Keratinocyte (primary cell): ENCODE measurements at regions not wholly inside any gene's neighbourhood (a gene's known extent, or its start where the extent isn't known, plus 50 kb on each side); places are given as distances from the start of the nearest gene placed in this dataset.

Experiments
- DNase-seq: peaks from one replicate; pipeline ENCODE4 v3.0.0-alpha.2; 2011; ENCODE audit warnings: low read depth, missing footprints, low spot score
- FAIRE-seq: peaks from 2 replicates; lab custom pipeline; 2011; peaks lifted over from hg19 to GRCh38; lab: Jason Lieb, UNC
- H2AFZ ChIP-seq: 2 replicates; pipeline ENCODE4 v1.6.0; 2012; ENCODE audit warnings: low read length, control low read depth, inconsistent platforms; ENCODE audit not compliant: control insufficient read depth
- H3K27ac ChIP-seq: 2 replicates; pipeline ENCODE4 v1.5.1; 2011; ENCODE audit warnings: low read length; ENCODE audit not compliant: control insufficient read depth, insufficient read depth
- H3K27me3 ChIP-seq: 3 replicates; pipeline ENCODE4 v1.6.0; 2011; ENCODE audit warnings: low read length; ENCODE audit not compliant: control insufficient read depth, insufficient read depth; ENCODE audit errors: extremely low read depth
- H3K36me3 ChIP-seq, 2 experiments: 2 replicates in 1 of 2; 3 replicates in 1 of 2; pipeline ENCODE4 v1.5.1; 2011; ENCODE audit warnings: low read length in 2 of 2, mild to moderate bottlenecking in 1 of 2; ENCODE audit not compliant: control insufficient read depth in 2 of 2, insufficient read depth in 2 of 2; ENCODE audit errors: extremely low read depth in 1 of 2
- H3K4me1 ChIP-seq: 3 replicates; pipeline ENCODE4 v1.5.1; 2011; ENCODE audit warnings: low read length; ENCODE audit not compliant: control insufficient read depth, insufficient read depth; ENCODE audit errors: extremely low read depth
- H3K4me2 ChIP-seq: 3 replicates; pipeline ENCODE4 v1.6.0; 2011; ENCODE audit warnings: low read depth, low read length; ENCODE audit not compliant: control insufficient read depth, insufficient read depth; ENCODE audit errors: extremely low read depth
- H3K4me3 ChIP-seq, 3 experiments: fragments of 200-600 bp in 1 of 3; sonication (generic) in 1 of 3; 2 replicates in 2 of 3; 3 replicates in 1 of 3; pipeline ENCODE4 v1.5.1; 2011 to 2016; ENCODE audit warnings: low read length in 3 of 3, mild to moderate bottlenecking in 3 of 3, control low read depth in 2 of 3, inconsistent platforms in 1 of 3, low read depth in 1 of 3, mixed read lengths in 1 of 3, mixed run types in 1 of 3, moderate library complexity in 1 of 3; ENCODE audit not compliant: control insufficient read depth in 2 of 3, insufficient read depth in 2 of 3; ENCODE audit errors: extremely low read depth in 1 of 3
- H3K79me2 ChIP-seq: 2 replicates; pipeline ENCODE4 v1.6.0; 2012; ENCODE audit warnings: low read length; ENCODE audit not compliant: control insufficient read depth, insufficient read depth
- H3K9ac ChIP-seq: 3 replicates; pipeline ENCODE4 v1.6.0; 2011; ENCODE audit warnings: low read length; ENCODE audit not compliant: control insufficient read depth, insufficient read depth; ENCODE audit errors: extremely low read depth
- H3K9me1 ChIP-seq: 3 replicates; pipeline ENCODE4 v1.6.0; 2011; ENCODE audit warnings: low read length; ENCODE audit not compliant: control insufficient read depth, insufficient read depth; ENCODE audit errors: extremely low read depth
- H3K9me3 ChIP-seq: 2 replicates; pipeline ENCODE4 v1.5.1; 2012; ENCODE audit warnings: low read depth, low read length; ENCODE audit not compliant: control insufficient read depth
- H4K20me1 ChIP-seq: 3 replicates; pipeline ENCODE4 v1.6.0; 2011; ENCODE audit warnings: low read length; ENCODE audit not compliant: control insufficient read depth, insufficient read depth; ENCODE audit errors: extremely low read depth
- EZH2 ChIP-seq: IDR thresholded peaks from one replicate; pipeline ENCODE4 v1.6.1; 2012; ENCODE audit warnings: inconsistent platforms, mild to moderate bottlenecking, low read length, moderate library complexity
- dilution Hi-C: fragments of 300-500 bp; cut with MboI; formaldehyde crosslinking; loops from one replicate; pipeline ENCODE4 v1.7.0; 2020; ENCODE audit warnings: low sequenced_read_pairs; ENCODE audit not compliant: extremely low pct_ligation_motif_present
- TF ChIP-seq, protein P1 (sequence below), 3 experiments: IDR thresholded peaks in 1 of 3; conservative IDR thresholded peaks in 1 of 3; optimal IDR thresholded peaks in 1 of 3; 2 replicates in 2 of 3; 3 replicates in 1 of 3; pipeline versions ENCODE3 to v1.5.1; 2011; ENCODE audit warnings: low read length in 3 of 3, mild to moderate bottlenecking in 3 of 3, moderate library complexity in 2 of 3, control low read depth in 1 of 3, inconsistent platforms in 1 of 3; ENCODE audit not compliant: insufficient read depth in 2 of 3; ENCODE audit errors: extremely low read depth in 1 of 3

DNA sequence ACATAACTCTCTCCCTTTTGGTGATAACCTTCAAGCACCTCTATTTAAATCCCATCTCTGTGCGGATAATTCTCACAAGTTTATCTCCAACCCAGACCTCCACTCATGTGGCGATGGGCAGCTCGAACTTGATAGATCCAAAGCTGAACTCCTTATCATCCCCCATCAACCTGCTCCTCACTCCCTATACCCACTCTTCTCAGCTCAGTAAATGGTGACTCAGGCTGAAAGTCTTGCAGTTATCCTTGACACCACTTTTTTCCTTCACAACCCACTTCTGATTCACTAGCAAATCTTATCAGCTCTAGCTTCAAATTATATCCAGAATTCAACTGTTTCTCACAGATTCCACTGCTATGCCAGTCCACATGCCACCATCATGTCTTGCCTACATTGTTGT lies 155.3 kb upstream of the STXBP5 start:
- peaks cover 3% of the 10 kb centered on the region for H3K9me3 ChIP-seq
- H3K36me3 ChIP-seq, result no peaks in the 10 kb centered on the region
- FAIRE-seq (no peak), DNase-seq (no peak)
- no peaks in the 10 kb centered on the region for H3K4me1 ChIP-seq
- dilution Hi-C loops, result no loop called here
- H3K27ac ChIP-seq, result no peak overlapping the region
- no peaks in the 10 kb centered on the region for H4K20me1 ChIP-seq
- TF ChIP-seq, protein P1, sequence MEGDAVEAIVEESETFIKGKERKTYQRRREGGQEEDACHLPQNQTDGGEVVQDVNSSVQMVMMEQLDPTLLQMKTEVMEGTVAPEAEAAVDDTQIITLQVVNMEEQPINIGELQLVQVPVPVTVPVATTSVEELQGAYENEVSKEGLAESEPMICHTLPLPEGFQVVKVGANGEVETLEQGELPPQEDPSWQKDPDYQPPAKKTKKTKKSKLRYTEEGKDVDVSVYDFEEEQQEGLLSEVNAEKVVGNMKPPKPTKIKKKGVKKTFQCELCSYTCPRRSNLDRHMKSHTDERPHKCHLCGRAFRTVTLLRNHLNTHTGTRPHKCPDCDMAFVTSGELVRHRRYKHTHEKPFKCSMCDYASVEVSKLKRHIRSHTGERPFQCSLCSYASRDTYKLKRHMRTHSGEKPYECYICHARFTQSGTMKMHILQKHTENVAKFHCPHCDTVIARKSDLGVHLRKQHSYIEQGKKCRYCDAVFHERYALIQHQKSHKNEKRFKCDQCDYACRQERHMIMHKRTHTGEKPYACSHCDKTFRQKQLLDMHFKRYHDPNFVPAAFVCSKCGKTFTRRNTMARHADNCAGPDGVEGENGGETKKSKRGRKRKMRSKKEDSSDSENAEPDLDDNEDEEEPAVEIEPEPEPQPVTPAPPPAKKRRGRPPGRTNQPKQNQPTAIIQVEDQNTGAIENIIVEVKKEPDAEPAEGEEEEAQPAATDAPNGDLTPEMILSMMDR (optimal IDR thresholded peaks at IDR 0.05 in 1 of 3, IDR thresholded peaks at IDR 0.05 in 1 of 3, conservative IDR thresholded peaks at IDR 0.05 in 1 of 3; ENCODE audit: extremely low read depth in 1 of 3, insufficient read depth in 2 of 3, low read length in 3 of 3), result no peak
- TF ChIP-seq EZH2, result no peak
- H3K79me2 ChIP-seq, result no peaks in the 10 kb centered on the region
- H3K9me1 ChIP-seq, result no peaks in the 10 kb centered on the region
- H3K4me2 ChIP-seq, result no peak overlapping the region
- no peak overlapping the region for H3K9ac ChIP-seq
- no peak overlapping the region for H3K4me3 ChIP-seq
- H2AFZ ChIP-seq, result no peak overlapping the region
- H3K27me3 ChIP-seq, result no peaks in the 10 kb centered on the region

DNA sequence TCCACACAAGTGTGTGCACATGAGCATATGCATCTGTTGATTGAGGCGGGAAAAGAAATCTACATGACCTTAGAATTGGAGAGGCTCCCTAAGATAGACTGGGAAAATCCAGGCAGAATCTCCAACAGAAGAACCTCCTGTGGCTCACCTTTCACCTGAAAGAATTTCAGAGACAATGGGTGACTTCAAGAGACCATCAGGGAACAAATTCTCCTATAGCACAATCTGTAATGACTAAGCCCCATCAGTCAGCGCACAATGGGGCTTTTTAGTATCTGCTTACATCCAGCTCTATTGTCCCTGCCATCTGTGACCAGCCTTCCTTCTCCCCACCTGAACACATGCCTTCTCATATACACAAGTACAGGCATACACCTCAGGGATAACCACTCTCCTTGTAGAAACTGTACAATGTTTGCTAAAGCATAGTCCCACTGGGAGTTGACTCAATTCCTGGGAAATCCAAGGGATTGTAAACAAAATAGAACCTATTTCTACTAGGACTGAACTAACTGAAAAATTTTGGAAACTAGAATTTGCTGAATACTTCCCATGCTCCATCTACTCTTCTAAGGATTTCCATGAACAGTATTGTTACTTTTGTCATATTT lies 150.8 kb upstream of the STXBP5 start:
- H2AFZ ChIP-seq, result no peak overlapping the region
- DNase-seq, result no peak
- dilution Hi-C loops, result no loop called here
- no peaks in the 10 kb centered on the region for H3K27me3 ChIP-seq
- no peaks in the 10 kb centered on the region for H3K4me1 ChIP-seq
- no peaks in the 10 kb centered on the region for H3K9me1 ChIP-seq
- no peaks in the 10 kb centered on the region for H3K79me2 ChIP-seq
- H3K4me2 ChIP-seq, result no peak overlapping the region
- no peaks in the 10 kb centered on the region for H3K36me3 ChIP-seq
- no peak overlapping the region for H3K9ac ChIP-seq
- no peaks in the 10 kb centered on the region for H3K9me3 ChIP-seq
- FAIRE-seq, result no peak
- no peaks in the 10 kb centered on the region for H4K20me1 ChIP-seq
- H3K27ac ChIP-seq, result no peak overlapping the region
- no peak for TF ChIP-seq EZH2
- TF ChIP-seq, protein P1 (optimal IDR thresholded peaks at IDR 0.05 in 1 of 3, IDR thresholded peaks at IDR 0.05 in 1 of 3, conservative IDR thresholded peaks at IDR 0.05 in 1 of 3; ENCODE audit: extremely low read depth in 1 of 3, insufficient read depth in 2 of 3, low read length in 3 of 3), result no peak
- no peak overlapping the region for H3K4me3 ChIP-seq
